Stomach (tissue), 8 donors: ENCODE measurements at regions not wholly inside any gene's neighbourhood (a gene's known extent, or its start where the extent isn't known, plus 50 kb on each side); places are given as distances from the start of the nearest gene placed in this dataset.

Source experiments
- DNase-seq, 2 donors: peaks; one replicate each; pipeline versions ENCODE4 v3.0.0 to v3.0.0-alpha.2; 2013 to 2019
- H3K27ac ChIP-seq, 5 donors: fragments of 200-600 bp in 4 of 5; sonication (generic) in 4 of 5; one replicate each; pipeline ENCODE4 v1.5.1; 2013 to 2019; ENCODE audit warnings: mild to moderate bottlenecking in 1 of 5, moderate library complexity in 1 of 5
- H3K27me3 ChIP-seq, 3 donors: fragments of 200-600 bp; sonication (generic); one replicate each; pipeline ENCODE4 v1.5.1; 2017 to 2019; ENCODE audit warnings: mixed run types in 1 of 3
- H3K36me3 ChIP-seq, 4 donors: fragments of 200-600 bp; sonication (generic); 1 replicate in 3 of 4; 2 replicates in 1 of 4; pipeline ENCODE4 v1.5.1; 2016 to 2019
- H3K4me1 ChIP-seq, 4 donors: fragments of 200-600 bp; sonication (generic); one replicate each; pipeline ENCODE4 v1.5.1; 2016 to 2019
- H3K4me3 ChIP-seq, 4 donors: fragments of 200-600 bp; sonication (generic) in 3 of 4; one replicate each; pipeline ENCODE4 v1.5.1; 2016 to 2019; ENCODE audit warnings: mild to moderate bottlenecking in 1 of 4
- H3K9me3 ChIP-seq, 4 donors: fragments of 200-600 bp; sonication (generic); one replicate each; pipeline ENCODE4 v1.5.1; 2016 to 2019
- CTCF ChIP-seq, 7 experiments: fragments of 450-650 bp in 4 of 7; fragments of 200-600 bp in 3 of 7; sonication (generic) in 3 of 7; IDR thresholded peaks; one replicate each; pipeline ENCODE4 v1.5.1; 2016 to 2019; ENCODE audit warnings: antibody characterized with exemption in 7 of 7, control low read depth in 2 of 7, mild to moderate bottlenecking in 1 of 7
- EP300 ChIP-seq: sonication (generic); formaldehyde crosslinking; IDR thresholded peaks from one replicate; pipeline ENCODE4 v1.6.1; 2017; ENCODE audit warnings: antibody characterized with exemption
- POLR2A ChIP-seq, 4 donors: fragments of 450-650 bp; IDR thresholded peaks; one replicate each; pipeline ENCODE4 v1.6.1; 2016; ENCODE audit warnings: antibody characterized with exemption in 4 of 4, control low read depth in 2 of 4, mild to moderate bottlenecking in 1 of 4, moderate library complexity in 1 of 4
- POLR2AphosphoS5 ChIP-seq, 3 donors: sonication (generic); formaldehyde crosslinking; IDR thresholded peaks; one replicate each; pipeline ENCODE4 v1.6.1; 2016; ENCODE audit warnings: antibody characterized with exemption in 3 of 3
- WGBS, 5 donors: extraction: QIAGEN DNeasy Blood & Tissue Kit in 3 of 5; methylation state at CpG; one replicate each; pipeline versions ENCODE4 v1.1.5 to v1.1.7; 2013 to 2018; 5-methylcytosine and 5-hydroxymethylcytosine counted together
- intact Hi-C: fragments of 100-400 bp; cut with DNase I; formaldehyde crosslinking; loops from one replicate; pipeline ENCODE4 v1.15.1; 2023; ENCODE audit warnings: low total_unique reads
- donor health status: healthy with polysubstance abuse.
- donor health status: Bipolar disorder and iron deficiency.
- donor health status: healthy.

GRCh38 chr9:71487061-71487460 lies 281.3 kb downstream of the CEMIP2 start:
- Histone ChIP-seq H3K27ac (no peak overlapping the region), H3K4me3 (no peak overlapping the region), H3K36me3 (no peaks in the 10 kb centered on the region), H3K9me3 (no peaks in the 10 kb centered on the region), H3K27me3 (peaks cover 0 to 6% (median 0%) of the 10 kb centered on the region in 3 donors), H3K4me1 (peaks cover 0 to 11% (median 10%) of the 10 kb centered on the region in 4 donors)
- intact Hi-C loops = no loop called here
- peak; percentile 5 to 26 for DNase-seq
- 21 to 40% (median 24%) methylated on average over 6 of the region's 6 CpGs for WGBS, 5 donors
- no peak for TF ChIP-seq POLR2AphosphoS5 (IDR thresholded peaks at IDR 0.05)
- TF ChIP-seq CTCF (IDR thresholded peaks at IDR 0.05) = no peak
- TF ChIP-seq POLR2A (IDR thresholded peaks at IDR 0.05) = no peak
- TF ChIP-seq EP300 = no peak

- Histone ChIP-seq H3K4me3 (no peak overlapping the region), H3K9me3 (no peaks in the 10 kb centered on the region), H3K27me3 (peaks cover 0 to 6% (median 0%) of the 10 kb centered on the region in 3 donors), H3K36me3 (no peaks in the 10 kb centered on the region), H3K27ac (no peak overlapping the region), H3K4me1 (peaks cover 0 to 11% (median 10%) of the 10 kb centered on the region in 4 donors)
- no peak for TF ChIP-seq POLR2AphosphoS5 (IDR thresholded peaks at IDR 0.05)
- TF ChIP-seq EP300 = no peak
- TF ChIP-seq POLR2A (IDR thresholded peaks at IDR 0.05) = no peak
- no peak for TF ChIP-seq CTCF (IDR thresholded peaks at IDR 0.05)
- intact Hi-C loops = no loop called here
- peak in 1 of 2 donors; percentile 16 for DNase-seq
- WGBS, 5 donors = 55 to 82% (median 64%) methylated on average over 2 of the region's 2 CpGs
These were observed 283.0 kb downstream of the CEMIP2 start for GRCh38 chr9:71485326-71485725.

- intact Hi-C loops = no loop called here
- no peak overlapping the region for H3K27ac ChIP-seq
- 71 to 86% (median 81%) methylated on average over 4 of the region's 4 CpGs for WGBS, 5 donors
These were observed 284.9 kb downstream of the CEMIP2 start for GRCh38 chr9:71483436-71483835.

GRCh38 chr9:71479621-71480020 lies 288.7 kb downstream of the CEMIP2 start:
- Histone ChIP-seq H3K27ac (no peak overlapping the region), H3K36me3 (no peaks in the 10 kb centered on the region), H3K4me1 (no peaks in the 10 kb centered on the region), H3K9me3 (no peaks in the 10 kb centered on the region), H3K4me3 (no peak overlapping the region), H3K27me3 (no peaks in the 10 kb centered on the region)
- no peak for DNase-seq
- WGBS, 5 donors = 65 to 74% (median 72%) methylated on average over 3 to 4 of the region's 4 CpGs
- TF ChIP-seq POLR2A (IDR thresholded peaks at IDR 0.05) = no peak
- no peak for TF ChIP-seq CTCF (IDR thresholded peaks at IDR 0.05)
- TF ChIP-seq EP300 = no peak
- TF ChIP-seq POLR2AphosphoS5 (IDR thresholded peaks at IDR 0.05) = no peak
- intact Hi-C loops = no loop called here

More at GRCh38 chr9:71483436-71483835, 284.9 kb downstream of the CEMIP2 start:
- H3K4me1 ChIP-seq = peaks cover 0 to 11% (median 10%) of the 10 kb centered on the region in 4 donors
- DNase-seq = no peak
- no peak overlapping the region for H3K4me3 ChIP-seq
- H3K9me3 ChIP-seq = no peaks in the 10 kb centered on the region
- no peaks in the 10 kb centered on the region for H3K36me3 ChIP-seq
- no peak for TF ChIP-seq POLR2AphosphoS5 (IDR thresholded peaks at IDR 0.05)
- TF ChIP-seq EP300 = no peak
- TF ChIP-seq POLR2A (IDR thresholded peaks at IDR 0.05) = no peak
- TF ChIP-seq CTCF (IDR thresholded peaks at IDR 0.05) = no peak
- peaks cover 0 to 1% (median 0%) of the 10 kb centered on the region in 3 donors for H3K27me3 ChIP-seq
